GM12874 (cell line): ENCODE measurements at regions not wholly inside any gene's neighbourhood (a gene's known extent, or its start where the extent isn't known, plus 50 kb on each side); places are given as distances from the start of the nearest gene placed in this dataset.

Source experiments
- CTCF ChIP-seq: IDR thresholded peaks from 2 replicates; pipeline ENCODE4 v1.5.1; 2011; ENCODE audit warnings: low read depth, mild to moderate bottlenecking, control low read depth, low read length, moderate library complexity; ENCODE audit not compliant: insufficient read depth

DNA sequence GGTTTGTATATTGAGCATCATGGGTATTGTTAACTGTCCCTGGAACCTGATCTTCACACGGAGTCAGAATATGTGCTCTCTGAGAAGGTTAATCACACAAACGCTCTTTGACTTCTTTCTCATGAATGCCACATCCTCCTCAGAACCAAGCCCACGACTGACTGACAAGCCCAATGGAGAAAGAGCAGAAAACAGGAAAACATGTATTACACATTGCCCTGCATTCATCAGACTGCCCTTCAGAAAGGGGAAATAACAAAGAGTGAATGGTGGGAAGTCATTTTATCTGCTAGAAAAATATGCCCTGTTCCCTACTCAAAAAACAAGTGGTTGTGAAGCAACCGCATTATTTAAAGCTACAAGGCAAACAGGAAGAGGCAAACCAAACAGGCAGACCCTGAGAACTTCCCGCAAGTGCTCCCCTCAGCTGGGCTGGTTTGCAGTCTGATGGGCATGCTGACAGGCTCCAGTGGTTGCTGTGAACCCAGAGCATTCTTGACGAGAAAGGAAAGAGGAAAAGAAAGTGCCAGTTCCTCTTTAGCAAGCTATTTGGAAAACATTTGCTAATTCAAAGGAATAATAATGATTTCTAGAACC lies 172.9 kb upstream of the SETBP1 start:
- no peak for TF ChIP-seq CTCF

DNA sequence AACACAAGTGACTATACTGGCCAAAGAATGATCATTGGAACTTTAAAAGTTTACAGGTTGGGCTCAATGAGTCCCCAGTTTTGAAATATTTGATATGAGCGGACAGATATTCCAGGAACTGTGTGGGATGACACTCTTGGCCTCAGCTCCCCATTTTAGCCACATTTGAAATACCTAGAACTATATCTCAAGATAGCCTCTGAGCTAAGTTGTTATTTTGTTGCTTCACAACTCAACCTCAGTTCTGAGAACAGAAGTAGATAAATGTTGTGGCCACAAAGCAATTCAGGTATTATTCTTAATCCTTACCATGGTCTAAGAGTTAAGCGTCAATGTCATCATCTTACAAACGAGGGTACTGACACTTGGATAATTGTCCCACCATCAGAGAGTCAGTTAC lies 172.2 kb upstream of the SETBP1 start:
- no peak for TF ChIP-seq CTCF

- no peak for TF ChIP-seq CTCF
Observed at GRCh38 chr18:44509048-44509447, 171.6 kb upstream of the SETBP1 start.

DNA sequence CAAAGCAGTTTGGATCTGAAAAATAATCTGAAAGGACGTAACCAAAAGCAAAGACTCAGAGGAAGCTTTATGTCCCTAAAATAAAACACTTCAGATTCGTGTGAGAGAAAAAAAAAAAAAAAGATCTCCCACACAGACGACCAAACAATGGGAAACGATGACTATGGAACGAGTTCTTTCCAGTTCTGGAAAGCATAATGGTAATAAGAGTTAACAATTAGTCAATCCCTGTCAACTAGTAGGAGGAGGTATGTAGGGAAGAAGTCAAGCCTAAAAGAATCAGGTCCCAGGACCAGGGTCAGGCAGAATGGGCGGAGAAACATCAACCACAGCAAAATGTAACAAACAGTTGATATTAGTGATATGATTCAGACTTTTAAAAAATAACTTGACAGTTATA lies 170.3 kb upstream of the SETBP1 start:
- no peak for TF ChIP-seq CTCF

GRCh38 chr18:44513233-44513632 lies 167.5 kb upstream of the SETBP1 start:
- TF ChIP-seq CTCF: no peak

- TF ChIP-seq CTCF: no peak
Observed at GRCh38 chr18:44514106-44514505, 166.6 kb upstream of the SETBP1 start.

DNA sequence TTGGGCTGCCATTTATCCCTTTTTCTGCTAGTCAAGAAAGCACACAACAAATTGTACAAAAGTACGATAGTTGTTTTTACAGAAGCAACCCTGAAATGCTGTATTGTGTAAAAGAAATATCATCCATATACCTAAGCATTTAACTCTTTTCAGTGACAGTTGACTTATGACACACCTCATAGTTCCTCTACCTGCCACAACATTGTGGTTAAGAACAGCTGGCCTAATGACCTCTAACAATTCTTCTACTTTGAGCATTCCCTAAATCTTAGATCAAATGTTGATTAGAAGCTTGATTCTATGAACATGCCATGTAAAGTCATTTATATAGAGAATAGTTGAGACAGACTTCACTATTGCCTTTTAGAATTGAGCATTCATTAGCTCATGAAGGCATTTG lies 165.9 kb upstream of the SETBP1 start:
- TF ChIP-seq CTCF: no peak

- TF ChIP-seq CTCF: no peak
Observed at GRCh38 chr18:44516450-44516849, 164.2 kb upstream of the SETBP1 start.
